ENCODE measurements at regions not wholly inside any gene's neighbourhood (a gene's known extent, or its start where the extent isn't known, plus 50 kb on each side); places are given as distances from the start of the nearest gene placed in this dataset.
"Not testable (repeated sequence)": the region's sequence is repeated elsewhere in the genome, so short reads cannot be mapped to it uniquely, and the experiment has no call there.

- no peak for DNase-seq (ENCODE audit: low read depth, low spot score)
- Histone ChIP-seq H3K27me3 (ENCODE audit: insufficient read depth, insufficient read length) (no peaks in the 10 kb centered on the region), H3K9ac (ENCODE audit: insufficient read length, low read depth) (no peak overlapping the region), H3K4me1 (ENCODE audit: insufficient read depth, insufficient read length) (no peaks in the 10 kb centered on the region), H3K4me3 (ENCODE audit: insufficient read length, low read depth) (no peak overlapping the region), H3K9me3 (ENCODE audit: insufficient read depth, low read length) (no peaks in the 10 kb centered on the region; the same call in 1 of the 2 replicates), H3K36me3 (ENCODE audit: insufficient read depth, insufficient read length, low read length) (no peaks in the 10 kb centered on the region)
- TF ChIP-seq ZNF274 (IDR thresholded peaks at IDR 0.05; ENCODE audit: low read depth, low read length), result no peak
- TF ChIP-seq YY1 (IDR thresholded peaks at IDR 0.05; ENCODE audit: insufficient read depth, insufficient read length), result no peak
- no peak for TF ChIP-seq SUZ12 (IDR thresholded peaks at IDR 0.05; ENCODE audit: extremely low read depth, insufficient read depth, insufficient read length)
These were observed 167.0 kb upstream of the FBXL17 start for GRCh38 chr5:108548684-108549596.

- no peak for DNase-seq (ENCODE audit: low read depth, low spot score)
- Histone ChIP-seq H3K36me3 (ENCODE audit: insufficient read depth, insufficient read length, low read length) (no peaks in the 10 kb centered on the region), H3K4me1 (ENCODE audit: insufficient read depth, insufficient read length) (no peaks in the 10 kb centered on the region), H3K27me3 (ENCODE audit: insufficient read depth, insufficient read length) (no peaks in the 10 kb centered on the region), H3K4me3 (ENCODE audit: insufficient read length, low read depth) (no peak overlapping the region), H3K9me3 (ENCODE audit: insufficient read depth, low read length) (no peaks in the 10 kb centered on the region; the same call in 1 of the 2 replicates), H3K9ac (ENCODE audit: insufficient read length, low read depth) (no peak overlapping the region)
- TF ChIP-seq ZNF274 (IDR thresholded peaks at IDR 0.05; ENCODE audit: low read depth, low read length) (no peak), YY1 (IDR thresholded peaks at IDR 0.05; ENCODE audit: insufficient read depth, insufficient read length) (no peak), SUZ12 (IDR thresholded peaks at IDR 0.05; ENCODE audit: extremely low read depth, insufficient read depth, insufficient read length) (no peak)
These were observed 165.0 kb upstream of the FBXL17 start for GRCh38 chr5:108546939-108547338.

GRCh38 chr5:108545301-108545700 lies 163.4 kb upstream of the FBXL17 start:
- no peaks in the 10 kb centered on the region for H3K4me1 ChIP-seq (ENCODE audit: insufficient read depth, insufficient read length)
- H3K27me3 ChIP-seq (ENCODE audit: insufficient read depth, insufficient read length), result no peaks in the 10 kb centered on the region
- no peaks in the 10 kb centered on the region; the same call in 1 of the 2 replicates for H3K9me3 ChIP-seq (ENCODE audit: insufficient read depth, low read length)
- no peak overlapping the region for H3K4me3 ChIP-seq (ENCODE audit: insufficient read length, low read depth)
- H3K9ac ChIP-seq (ENCODE audit: insufficient read length, low read depth), result no peak overlapping the region
- no peaks in the 10 kb centered on the region for H3K36me3 ChIP-seq (ENCODE audit: insufficient read depth, insufficient read length, low read length)
- no peak for DNase-seq (ENCODE audit: low read depth, low spot score)
- no peak for TF ChIP-seq SUZ12 (IDR thresholded peaks at IDR 0.05; ENCODE audit: extremely low read depth, insufficient read depth, insufficient read length)
- no peak for TF ChIP-seq ZNF274 (IDR thresholded peaks at IDR 0.05; ENCODE audit: low read depth, low read length)
- TF ChIP-seq YY1 (IDR thresholded peaks at IDR 0.05; ENCODE audit: insufficient read depth, insufficient read length), result no peak

DNA sequence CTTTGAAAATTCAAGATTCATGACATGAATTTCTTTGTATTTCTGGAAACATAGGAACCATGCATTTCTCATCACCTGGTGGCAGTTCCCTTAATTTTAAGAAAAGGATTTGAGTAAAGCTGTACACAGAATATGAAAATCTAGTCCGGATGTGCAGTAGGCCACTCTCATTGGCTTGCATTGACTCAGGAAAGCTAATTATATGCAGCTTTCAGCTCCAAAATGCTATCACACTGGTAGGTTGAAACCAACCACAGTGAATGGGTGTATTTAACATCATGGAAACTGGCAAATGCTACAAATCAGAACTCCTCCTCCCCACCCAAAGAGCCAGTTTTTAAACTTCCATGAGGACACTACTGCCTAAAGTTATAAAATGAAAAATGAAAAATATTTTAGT lies 161.6 kb upstream of the FBXL17 start:
- no peaks in the 10 kb centered on the region for H3K9me3 ChIP-seq (ENCODE audit: insufficient read depth, low read length)
- no peaks in the 10 kb centered on the region for H3K27me3 ChIP-seq (ENCODE audit: insufficient read depth, insufficient read length)
- no peaks in the 10 kb centered on the region for H3K4me1 ChIP-seq (ENCODE audit: insufficient read depth, insufficient read length)
- H3K9ac ChIP-seq (ENCODE audit: insufficient read length, low read depth), result no peak overlapping the region
- DNase-seq (ENCODE audit: low read depth, low spot score), result no peak
- TF ChIP-seq ZNF274 (IDR thresholded peaks at IDR 0.05; ENCODE audit: low read depth, low read length), result no peak
- TF ChIP-seq YY1 (IDR thresholded peaks at IDR 0.05; ENCODE audit: insufficient read depth, insufficient read length), result no peak
- no peak for TF ChIP-seq SUZ12 (IDR thresholded peaks at IDR 0.05; ENCODE audit: extremely low read depth, insufficient read depth, insufficient read length)
- H3K36me3 ChIP-seq (ENCODE audit: insufficient read depth, insufficient read length, low read length), result no peaks in the 10 kb centered on the region
- H3K4me3 ChIP-seq (ENCODE audit: insufficient read length, low read depth), result no peak overlapping the region

DNA sequence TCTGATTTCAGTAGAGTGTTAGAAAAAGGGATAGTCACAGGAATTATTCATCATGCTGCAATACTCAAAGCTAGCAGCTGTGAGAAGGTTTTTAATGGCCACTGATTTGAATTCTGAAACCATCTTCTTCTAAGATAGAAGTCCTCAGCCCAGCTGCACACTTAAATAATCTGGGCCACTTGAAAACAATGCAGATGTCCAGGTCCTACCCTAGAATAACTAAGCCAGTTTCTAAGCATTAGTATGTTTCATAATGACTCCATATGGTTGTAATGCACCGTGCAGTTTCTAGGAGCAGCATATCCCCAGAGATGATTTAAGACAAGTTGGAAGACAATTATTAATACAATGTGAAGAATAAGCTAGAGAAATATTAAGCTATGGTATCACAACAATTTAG lies 159.9 kb upstream of the FBXL17 start:
- H3K27me3 ChIP-seq (ENCODE audit: insufficient read depth, insufficient read length), result no peaks in the 10 kb centered on the region
- DNase-seq (ENCODE audit: low read depth, low spot score), result no peak
- H3K36me3 ChIP-seq (ENCODE audit: insufficient read depth, insufficient read length, low read length), result no peaks in the 10 kb centered on the region
- TF ChIP-seq YY1 (IDR thresholded peaks at IDR 0.05; ENCODE audit: insufficient read depth, insufficient read length) (no peak), SUZ12 (IDR thresholded peaks at IDR 0.05; ENCODE audit: extremely low read depth, insufficient read depth, insufficient read length) (no peak), ZNF274 (IDR thresholded peaks at IDR 0.05; ENCODE audit: low read depth, low read length) (no peak)
- no peaks in the 10 kb centered on the region for H3K9me3 ChIP-seq (ENCODE audit: insufficient read depth, low read length)
- no peaks in the 10 kb centered on the region for H3K4me1 ChIP-seq (ENCODE audit: insufficient read depth, insufficient read length)
- H3K4me3 ChIP-seq (ENCODE audit: insufficient read length, low read depth), result no peak overlapping the region
- no peak overlapping the region for H3K9ac ChIP-seq (ENCODE audit: insufficient read length, low read depth)

- peaks cover 5% of the 10 kb centered on the region; the same call in 1 of the 2 replicates for H3K9me3 ChIP-seq (ENCODE audit: insufficient read depth, low read length)
- H3K27me3 ChIP-seq (ENCODE audit: insufficient read depth, insufficient read length), result no peaks in the 10 kb centered on the region
- no peak for DNase-seq (ENCODE audit: low read depth, low spot score)
- no peak overlapping the region for H3K4me3 ChIP-seq (ENCODE audit: insufficient read length, low read depth)
- H3K36me3 ChIP-seq (ENCODE audit: insufficient read depth, insufficient read length, low read length), result no peaks in the 10 kb centered on the region
- no peaks in the 10 kb centered on the region for H3K4me1 ChIP-seq (ENCODE audit: insufficient read depth, insufficient read length)
- H3K9ac ChIP-seq (ENCODE audit: insufficient read length, low read depth), result no peak overlapping the region
- no peak for TF ChIP-seq SUZ12 (IDR thresholded peaks at IDR 0.05; ENCODE audit: extremely low read depth, insufficient read depth, insufficient read length)
- TF ChIP-seq YY1 (IDR thresholded peaks at IDR 0.05; ENCODE audit: insufficient read depth, insufficient read length), result no peak
- TF ChIP-seq ZNF274 (IDR thresholded peaks at IDR 0.05; ENCODE audit: low read depth, low read length), result no peak
These were observed 154.4 kb upstream of the FBXL17 start for GRCh38 chr5:108536321-108536720.

GRCh38 chr5:108532129-108532445 lies 150.2 kb upstream of the FBXL17 start:
- H3K36me3 ChIP-seq (ENCODE audit: insufficient read depth, insufficient read length, low read length); H3K4me1 ChIP-seq (ENCODE audit: insufficient read depth, insufficient read length); DNase-seq (ENCODE audit: low read depth, low spot score); H3K9ac ChIP-seq (ENCODE audit: insufficient read length, low read depth); H3K4me3 ChIP-seq (ENCODE audit: insufficient read length, low read depth); H3K27me3 ChIP-seq (ENCODE audit: insufficient read depth, insufficient read length): not testable (repeated sequence)
- peaks cover 17% of the 10 kb centered on the region for H3K9me3 ChIP-seq (ENCODE audit: insufficient read depth, low read length)

Measured in NT2/D1 (cell line).